Upper lobe of right lung (tissue), 1 donor: ENCODE measurements at regions not wholly inside any gene's neighbourhood (a gene's known extent, or its start where the extent isn't known, plus 50 kb on each side); places are given as distances from the start of the nearest gene placed in this dataset.
"Not testable (repeated sequence)": the region's sequence is repeated elsewhere in the genome, so short reads cannot be mapped to it uniquely, and the experiment has no call there.

Experiments
- ATAC-seq: fragments of 200-7000 bp; cut with Tn5 transposase; one replicate; pipeline ENCODE4 v1.9.1; 2020; ENCODE audit warnings: mild to moderate bottlenecking, moderate library complexity
- DNase-seq: peaks from one replicate; pipeline ENCODE4 v3.0.0-alpha.2; 2020
- H3K27ac ChIP-seq: fragments of 200-600 bp; one replicate; pipeline ENCODE4 v1.8.0; 2022
- H3K27me3 ChIP-seq: fragments of 200-600 bp; one replicate; pipeline ENCODE4 v1.8.0; 2022; ENCODE audit warnings: mild to moderate bottlenecking
- H3K36me3 ChIP-seq: fragments of 200-600 bp; one replicate; pipeline ENCODE4 v1.8.0; 2022
- H3K4me1 ChIP-seq: fragments of 200-600 bp; one replicate; pipeline ENCODE4 v1.8.0; 2022
- H3K4me3 ChIP-seq: fragments of 200-600 bp; one replicate; pipeline ENCODE4 v1.8.0; 2022; ENCODE audit warnings: mild to moderate bottlenecking
- H3K9me3 ChIP-seq: fragments of 200-600 bp; one replicate; pipeline ENCODE4 v1.8.0; 2022
- intact Hi-C: fragments of 100-400 bp; cut with DNase I; formaldehyde crosslinking; loops from one replicate; pipeline ENCODE4 v1.11.0; 2022
- TF ChIP-seq, protein P1 (sequence below): fragments of 200-600 bp; IDR thresholded peaks from one replicate; pipeline ENCODE4 v1.8.0; 2022; ENCODE audit warnings: antibody characterized with exemption
- donor health status: DM: no; HTN: yes; CAD: no; lungs with severe emphysema.

- DNase-seq = no peak
- Histone ChIP-seq H3K4me3 (no peak overlapping the region), H3K36me3 (no peaks in the 10 kb centered on the region), H3K9me3 (no peaks in the 10 kb centered on the region), H3K27me3 (no peaks in the 10 kb centered on the region), H3K27ac (no peak overlapping the region), H3K4me1 (no peaks in the 10 kb centered on the region)
- intact Hi-C loops = no loop called here
- TF ChIP-seq, protein P1, sequence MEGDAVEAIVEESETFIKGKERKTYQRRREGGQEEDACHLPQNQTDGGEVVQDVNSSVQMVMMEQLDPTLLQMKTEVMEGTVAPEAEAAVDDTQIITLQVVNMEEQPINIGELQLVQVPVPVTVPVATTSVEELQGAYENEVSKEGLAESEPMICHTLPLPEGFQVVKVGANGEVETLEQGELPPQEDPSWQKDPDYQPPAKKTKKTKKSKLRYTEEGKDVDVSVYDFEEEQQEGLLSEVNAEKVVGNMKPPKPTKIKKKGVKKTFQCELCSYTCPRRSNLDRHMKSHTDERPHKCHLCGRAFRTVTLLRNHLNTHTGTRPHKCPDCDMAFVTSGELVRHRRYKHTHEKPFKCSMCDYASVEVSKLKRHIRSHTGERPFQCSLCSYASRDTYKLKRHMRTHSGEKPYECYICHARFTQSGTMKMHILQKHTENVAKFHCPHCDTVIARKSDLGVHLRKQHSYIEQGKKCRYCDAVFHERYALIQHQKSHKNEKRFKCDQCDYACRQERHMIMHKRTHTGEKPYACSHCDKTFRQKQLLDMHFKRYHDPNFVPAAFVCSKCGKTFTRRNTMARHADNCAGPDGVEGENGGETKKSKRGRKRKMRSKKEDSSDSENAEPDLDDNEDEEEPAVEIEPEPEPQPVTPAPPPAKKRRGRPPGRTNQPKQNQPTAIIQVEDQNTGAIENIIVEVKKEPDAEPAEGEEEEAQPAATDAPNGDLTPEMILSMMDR = no peak
- no peak for ATAC-seq
These were observed 1112.0 kb upstream of the INTU start for GRCh38 chr4:126520731-126521130.

- DNase-seq, intact Hi-C loops, H3K4me3 ChIP-seq, H3K36me3 ChIP-seq, H3K4me1 ChIP-seq, H3K27me3 ChIP-seq, H3K27ac ChIP-seq, H3K9me3 ChIP-seq, ATAC-seq: not testable (repeated sequence)
These were observed 1107.4 kb upstream of the INTU start for GRCh38 chr4:126525400-126525799.

DNA sequence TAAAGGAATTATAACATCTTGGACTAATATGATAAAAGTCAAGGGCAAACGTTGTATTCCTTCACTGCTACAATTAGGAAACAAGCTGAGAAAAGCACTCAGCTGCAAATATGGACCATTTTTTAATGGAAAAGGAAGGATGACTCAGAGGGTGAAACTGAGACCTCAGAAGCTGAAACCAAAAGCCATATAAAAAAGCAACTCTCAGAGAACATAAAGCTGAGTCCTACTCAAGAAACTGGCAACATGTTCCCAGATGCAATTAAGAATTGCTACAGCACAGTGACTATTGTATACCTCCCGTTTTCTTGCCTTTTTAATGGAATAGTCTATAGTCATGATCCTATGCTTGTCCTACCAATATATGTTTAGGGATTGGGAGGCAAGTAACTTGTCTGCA is 1106.4 kb upstream of the INTU start:
- Histone ChIP-seq H3K27me3 (no peaks in the 10 kb centered on the region), H3K4me3 (no peak overlapping the region), H3K9me3 (peaks cover 4% of the 10 kb centered on the region), H3K4me1 (no peaks in the 10 kb centered on the region), H3K27ac (no peak overlapping the region), H3K36me3 (no peaks in the 10 kb centered on the region)
- DNase-seq = no peak
- TF ChIP-seq, protein P1 = no peak
- intact Hi-C loops = no loop called here
- no peak for ATAC-seq

GRCh38 chr4:126529997-126530396 is 1102.8 kb upstream of the INTU start:
- Histone ChIP-seq H3K27me3 (no peaks in the 10 kb centered on the region), H3K36me3 (no peaks in the 10 kb centered on the region), H3K9me3 (peaks cover 4% of the 10 kb centered on the region), H3K4me1 (no peaks in the 10 kb centered on the region), H3K4me3 (no peak overlapping the region), H3K27ac (no peak overlapping the region)
- TF ChIP-seq, protein P1 = no peak
- DNase-seq = no peak
- intact Hi-C loops = no loop called here
- ATAC-seq = no peak

- H3K9me3 ChIP-seq = peaks cover 2% of the 10 kb centered on the region
- ATAC-seq (no peak), DNase-seq (no peak)
- no peaks in the 10 kb centered on the region for H3K27me3 ChIP-seq
- H3K36me3 ChIP-seq = no peaks in the 10 kb centered on the region
- TF ChIP-seq, protein P1 = no peak
- no peak overlapping the region for H3K27ac ChIP-seq
- intact Hi-C loops = no loop called here
- no peak overlapping the region for H3K4me3 ChIP-seq
- H3K4me1 ChIP-seq = no peaks in the 10 kb centered on the region
These were observed 1101.7 kb upstream of the INTU start for GRCh38 chr4:126530996-126531585.

- DNase-seq (no peak), ATAC-seq (no peak)
- Histone ChIP-seq H3K4me1 (no peaks in the 10 kb centered on the region), H3K9me3 (no peaks in the 10 kb centered on the region), H3K27me3 (no peaks in the 10 kb centered on the region), H3K27ac (no peak overlapping the region), H3K36me3 (no peaks in the 10 kb centered on the region), H3K4me3 (no peak overlapping the region)
- TF ChIP-seq, protein P1 = no peak
- intact Hi-C loops = no loop called here
These were observed 1100.2 kb upstream of the INTU start for GRCh38 chr4:126532527-126532926.
